ENCODE measurements at regions not wholly inside any gene's neighbourhood (a gene's known extent, or its start where the extent isn't known, plus 50 kb on each side); places are given as distances from the start of the nearest gene placed in this dataset.

DNA sequence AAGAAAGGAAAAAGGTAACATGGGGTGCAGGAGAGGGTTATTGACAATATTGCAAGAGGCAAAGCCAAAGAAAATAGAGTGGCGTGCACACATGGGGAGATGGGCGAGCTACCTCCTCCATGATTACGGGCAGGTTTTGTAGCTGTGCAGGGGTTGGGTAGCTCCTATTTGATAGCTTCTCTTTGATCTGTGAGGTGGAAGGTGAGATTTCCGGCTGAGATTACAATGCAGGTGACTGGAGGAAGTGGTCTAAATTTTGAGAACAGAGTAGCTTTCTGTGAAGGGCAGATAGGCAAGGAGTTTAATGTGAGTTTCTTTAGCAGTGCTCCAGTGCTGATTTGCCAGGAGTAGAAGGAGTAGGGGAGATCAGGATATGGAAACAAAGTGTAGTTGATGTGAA, 263.4 kb downstream of the PLA2G4A start:
- TF ChIP-seq, protein P1, sequence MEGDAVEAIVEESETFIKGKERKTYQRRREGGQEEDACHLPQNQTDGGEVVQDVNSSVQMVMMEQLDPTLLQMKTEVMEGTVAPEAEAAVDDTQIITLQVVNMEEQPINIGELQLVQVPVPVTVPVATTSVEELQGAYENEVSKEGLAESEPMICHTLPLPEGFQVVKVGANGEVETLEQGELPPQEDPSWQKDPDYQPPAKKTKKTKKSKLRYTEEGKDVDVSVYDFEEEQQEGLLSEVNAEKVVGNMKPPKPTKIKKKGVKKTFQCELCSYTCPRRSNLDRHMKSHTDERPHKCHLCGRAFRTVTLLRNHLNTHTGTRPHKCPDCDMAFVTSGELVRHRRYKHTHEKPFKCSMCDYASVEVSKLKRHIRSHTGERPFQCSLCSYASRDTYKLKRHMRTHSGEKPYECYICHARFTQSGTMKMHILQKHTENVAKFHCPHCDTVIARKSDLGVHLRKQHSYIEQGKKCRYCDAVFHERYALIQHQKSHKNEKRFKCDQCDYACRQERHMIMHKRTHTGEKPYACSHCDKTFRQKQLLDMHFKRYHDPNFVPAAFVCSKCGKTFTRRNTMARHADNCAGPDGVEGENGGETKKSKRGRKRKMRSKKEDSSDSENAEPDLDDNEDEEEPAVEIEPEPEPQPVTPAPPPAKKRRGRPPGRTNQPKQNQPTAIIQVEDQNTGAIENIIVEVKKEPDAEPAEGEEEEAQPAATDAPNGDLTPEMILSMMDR (IDR thresholded peaks at IDR 0.05; ENCODE audit: low read depth, low read length) = no peak
- no peak for TF ChIP-seq EZH2phosphoT487 (IDR thresholded peaks at IDR 0.05; ENCODE audit: low read depth)

Data from OCI-LY3 (cell line).